AG04450 (cell line): ENCODE measurements at regions not wholly inside any gene's neighbourhood (a gene's known extent, or its start where the extent isn't known, plus 50 kb on each side); places are given as distances from the start of the nearest gene placed in this dataset.
A peak's percentile ranks its signal among the peaks of the same experiment; 100 is the strongest.

Experiments used
- CTCF ChIA-PET: fragments of 300-600, 350-600 bp; formaldehyde crosslinking; extraction: SDS; loops from one replicate; lab custom pipeline; 2022; ENCODE audit warnings: antibody characterized with exemption, inconsistent platforms; lab: Charles Lee
- POLR2A ChIA-PET: fragments of 350-600 bp; formaldehyde crosslinking; extraction: SDS; loops from one replicate; lab custom pipeline; 2021; ENCODE audit warnings: antibody characterized with exemption, inconsistent platforms; lab: Yijun Ruan, JAX
- DNase-seq: peaks from one replicate; pipeline ENCODE4 v3.0.0-alpha.2; 2011; ENCODE audit warnings: low read depth, low spot score
- H3K27ac ChIP-seq: one replicate; pipeline ENCODE4 v1.5.1; 2012; ENCODE audit warnings: low read depth, low read length, control low read depth
- H3K27me3 ChIP-seq: one replicate; pipeline ENCODE4 v1.6.0; 2012; ENCODE audit warnings: low read length; ENCODE audit not compliant: control insufficient read depth, insufficient read depth
- H3K4me3 ChIP-seq: 2 replicates; pipeline ENCODE4 v1.5.1; 2011; ENCODE audit warnings: mild to moderate bottlenecking, low read depth, low read length, control low read depth
- H3K9me3 ChIP-seq: 2 replicates; pipeline ENCODE4 v1.5.1; 2012; ENCODE audit warnings: low read length; ENCODE audit not compliant: control insufficient read depth, insufficient read depth
- TF ChIP-seq, protein P1 (sequence below): IDR thresholded peaks from 2 replicates; pipeline ENCODE4 v1.5.1; 2011; ENCODE audit warnings: low read depth, low read length, control low read depth, inconsistent platforms

DNA sequence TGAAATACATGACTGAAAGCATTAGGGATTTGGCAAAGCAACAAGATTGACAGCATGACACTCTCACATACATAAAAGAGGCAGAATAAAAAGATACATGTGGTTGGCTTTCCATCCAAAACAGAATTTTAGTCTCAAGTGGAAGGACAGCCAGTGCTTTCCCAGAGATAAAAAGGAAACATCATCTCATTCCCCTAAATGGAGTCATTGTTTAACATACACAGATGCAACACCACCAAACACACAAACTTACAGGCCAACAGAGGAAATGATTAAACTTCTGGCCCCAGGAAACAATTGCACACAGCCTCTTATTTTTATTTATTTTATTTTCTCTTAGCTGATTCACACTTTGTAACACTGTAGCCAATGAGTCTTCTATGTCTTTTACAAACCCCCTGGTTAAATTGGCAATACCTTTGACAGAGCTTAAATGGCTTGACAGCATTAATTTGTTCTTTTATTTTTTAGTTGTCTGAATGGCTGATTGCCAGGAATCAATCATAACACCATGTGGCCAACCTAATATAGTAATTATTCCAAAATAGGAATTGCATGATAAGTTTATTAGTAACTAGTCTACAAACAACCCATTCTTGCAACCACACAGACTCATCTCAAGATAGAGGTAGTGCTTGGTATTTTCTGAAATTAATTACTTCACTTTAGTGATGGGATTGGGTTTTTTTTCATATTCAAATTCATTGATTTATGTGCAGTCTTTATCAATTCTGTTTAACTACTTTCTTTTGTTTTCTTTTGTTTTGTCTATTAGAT, 190.5 kb downstream of the RND3 start:
- no peak overlapping the region for H3K27ac ChIP-seq
- CTCF ChIA-PET, result interaction anchor here (0.6 kb wide), 1 partner anchor 851 kb away, joined by 3 read pairs; no protein-coding TSS in a partner anchor
- H3K9me3 ChIP-seq, result no peaks in the 10 kb centered on the region; the same call in 1 of the 2 replicates
- no peaks in the 10 kb centered on the region for H3K27me3 ChIP-seq
- no peak overlapping the region for H3K4me3 ChIP-seq
- TF ChIP-seq, protein P1, sequence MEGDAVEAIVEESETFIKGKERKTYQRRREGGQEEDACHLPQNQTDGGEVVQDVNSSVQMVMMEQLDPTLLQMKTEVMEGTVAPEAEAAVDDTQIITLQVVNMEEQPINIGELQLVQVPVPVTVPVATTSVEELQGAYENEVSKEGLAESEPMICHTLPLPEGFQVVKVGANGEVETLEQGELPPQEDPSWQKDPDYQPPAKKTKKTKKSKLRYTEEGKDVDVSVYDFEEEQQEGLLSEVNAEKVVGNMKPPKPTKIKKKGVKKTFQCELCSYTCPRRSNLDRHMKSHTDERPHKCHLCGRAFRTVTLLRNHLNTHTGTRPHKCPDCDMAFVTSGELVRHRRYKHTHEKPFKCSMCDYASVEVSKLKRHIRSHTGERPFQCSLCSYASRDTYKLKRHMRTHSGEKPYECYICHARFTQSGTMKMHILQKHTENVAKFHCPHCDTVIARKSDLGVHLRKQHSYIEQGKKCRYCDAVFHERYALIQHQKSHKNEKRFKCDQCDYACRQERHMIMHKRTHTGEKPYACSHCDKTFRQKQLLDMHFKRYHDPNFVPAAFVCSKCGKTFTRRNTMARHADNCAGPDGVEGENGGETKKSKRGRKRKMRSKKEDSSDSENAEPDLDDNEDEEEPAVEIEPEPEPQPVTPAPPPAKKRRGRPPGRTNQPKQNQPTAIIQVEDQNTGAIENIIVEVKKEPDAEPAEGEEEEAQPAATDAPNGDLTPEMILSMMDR, result no peak
- DNase-seq, result peak; percentile 44
- POLR2A ChIA-PET, result no interaction called here

DNA sequence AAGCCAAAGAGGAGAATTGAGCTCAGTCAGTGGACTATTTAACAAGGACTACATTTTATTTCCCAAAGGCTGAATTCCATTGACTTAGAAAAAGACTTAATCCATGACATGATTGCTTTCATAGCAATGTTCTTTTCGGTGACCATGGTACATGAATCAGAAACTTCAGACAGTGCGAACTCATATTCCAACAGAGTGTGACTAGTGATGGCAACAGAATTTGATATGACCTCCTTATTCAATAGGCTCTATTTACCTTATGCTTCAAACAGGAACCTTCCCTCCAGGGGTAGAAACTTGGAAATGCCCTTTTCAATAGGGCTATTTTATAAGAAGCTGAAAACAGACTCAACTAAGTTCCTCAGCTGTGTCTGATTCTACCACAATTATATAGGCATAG, 191.9 kb downstream of the RND3 start:
- DNase-seq, result no peak
- POLR2A ChIA-PET, result no interaction called here
- Histone ChIP-seq H3K9me3 (no peaks in the 10 kb centered on the region; the same call in 1 of the 2 replicates), H3K27me3 (no peaks in the 10 kb centered on the region), H3K4me3 (no peak overlapping the region), H3K27ac (no peak overlapping the region)
- TF ChIP-seq, protein P1, result no peak
- CTCF ChIA-PET, result no interaction called here

DNA sequence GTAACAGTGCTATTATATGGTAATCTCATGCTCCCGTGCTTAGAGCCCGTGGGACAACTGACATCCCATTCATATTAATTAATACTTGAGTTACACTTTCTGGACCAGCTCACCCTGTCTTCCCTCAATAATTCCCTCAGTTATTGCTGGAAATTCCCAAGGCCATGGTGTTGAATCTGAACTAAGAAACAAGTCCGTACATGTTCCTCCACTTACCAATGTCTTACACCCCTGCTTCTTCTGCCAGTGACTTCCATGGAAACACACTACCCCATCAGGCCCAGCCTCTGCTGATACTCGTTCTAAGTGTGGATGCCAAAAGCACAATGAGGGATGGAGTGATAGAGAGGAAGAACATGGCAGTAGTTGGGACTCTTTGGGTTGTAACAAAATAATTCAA, 193.7 kb downstream of the RND3 start:
- TF ChIP-seq, protein P1, result no peak
- DNase-seq, result no peak
- Histone ChIP-seq H3K9me3 (no peaks in the 10 kb centered on the region), H3K27me3 (no peaks in the 10 kb centered on the region), H3K4me3 (no peak overlapping the region), H3K27ac (no peak overlapping the region)
- POLR2A ChIA-PET, result no interaction called here
- CTCF ChIA-PET, result interaction anchor here (0.6 kb wide), 1 partner anchor 732 kb away, joined by 3 read pairs; no protein-coding TSS in a partner anchor

DNA sequence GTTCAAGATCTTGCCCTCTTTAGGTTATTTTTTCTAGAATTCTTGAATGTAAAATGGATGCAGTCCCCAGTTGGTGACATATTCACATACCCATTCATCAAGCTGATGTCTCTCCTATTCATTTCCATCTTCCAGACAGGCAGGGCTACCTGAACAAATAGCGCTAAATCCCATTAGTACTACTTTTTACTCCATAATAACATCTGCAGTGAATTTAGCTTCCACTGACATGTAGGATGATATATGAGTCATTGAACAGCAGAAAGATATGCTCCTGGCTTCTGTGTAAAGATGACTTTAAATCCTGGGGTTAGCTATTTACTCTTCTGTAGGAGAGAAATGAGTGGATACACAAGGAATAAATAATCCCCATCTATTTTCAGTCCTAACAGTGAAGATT, 194.7 kb downstream of the RND3 start:
- CTCF ChIA-PET, result no interaction called here
- Histone ChIP-seq H3K4me3 (no peak overlapping the region), H3K27ac (no peak overlapping the region), H3K9me3 (no peaks in the 10 kb centered on the region), H3K27me3 (no peaks in the 10 kb centered on the region)
- TF ChIP-seq, protein P1, result no peak
- POLR2A ChIA-PET, result no interaction called here
- no peak for DNase-seq

DNA sequence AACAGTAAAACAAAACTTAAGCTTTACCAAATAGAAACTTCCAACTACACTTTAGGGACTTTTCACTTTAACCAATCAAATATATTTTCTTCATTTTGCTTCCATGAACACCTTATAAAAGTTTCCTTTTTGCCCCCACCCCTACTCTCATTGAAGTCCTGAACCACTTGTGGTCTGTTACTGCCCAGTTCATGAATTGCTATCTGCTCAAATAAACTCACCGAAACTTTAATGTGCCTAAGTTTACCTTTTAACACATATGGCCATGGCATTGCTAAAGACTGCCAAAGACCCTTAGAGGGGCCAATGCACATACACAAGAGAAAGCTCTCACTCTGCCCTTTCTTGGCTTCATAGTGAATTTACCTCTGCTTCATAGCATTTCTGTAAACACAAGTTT, 195.3 kb downstream of the RND3 start:
- no peak overlapping the region for H3K4me3 ChIP-seq
- DNase-seq, result no peak
- H3K27me3 ChIP-seq, result no peaks in the 10 kb centered on the region
- ChIA-PET POLR2A (no interaction called here), CTCF (no interaction called here)
- no peaks in the 10 kb centered on the region for H3K9me3 ChIP-seq
- H3K27ac ChIP-seq, result no peak overlapping the region
- TF ChIP-seq, protein P1, result no peak
